ENCODE measurements at regions not wholly inside any gene's neighbourhood (a gene's known extent, or its start where the extent isn't known, plus 50 kb on each side); places are given as distances from the start of the nearest gene placed in this dataset.

GRCh38 chr5:14082973-14083372, 60.2 kb upstream of the TRIO start:
- no peak for TF ChIP-seq ELF4 (IDR thresholded peaks at IDR 0.05)
- TF ChIP-seq TARDBP (IDR thresholded peaks at IDR 0.05) = no peak
- TF ChIP-seq PKNOX1 (IDR thresholded peaks at IDR 0.05) = no peak
- TF ChIP-seq ARNT (IDR thresholded peaks at IDR 0.05) = no peak
- no peak for TF ChIP-seq ZNF384 (IDR thresholded peaks at IDR 0.05)
- no peak for TF ChIP-seq HDGF (IDR thresholded peaks at IDR 0.05; ENCODE audit: borderline replicate concordance)

Measured in HEK293T (cell line).